Panc1 (cell line): ENCODE measurements at regions not wholly inside any gene's neighbourhood (a gene's known extent, or its start where the extent isn't known, plus 50 kb on each side); places are given as distances from the start of the nearest gene placed in this dataset.

Experiments used
- ATAC-seq: fragments of 200-7000 bp; cut with Tn5 transposase; 2 replicates; pipeline ENCODE4 v1.9.1; 2020; ENCODE audit warnings: mild to moderate bottlenecking, moderate library complexity
- BruUV-seq: library from RNA; stranded (reverse); fragments of 400-500 nt; replicated peaks from 2 replicates; lab custom pipeline; 2021; lab: Mats Ljungman, UMichigan
- CTCF ChIA-PET: fragments of 300-600 bp; sonication (Branson Sonifier 250); formaldehyde crosslinking; loops from one replicate; lab custom pipeline; 2022; ENCODE audit warnings: antibody characterized with exemption; lab: Charles Lee
- POLR2A ChIA-PET: fragments of 300-600 bp; sonication (Branson Sonifier 250); formaldehyde crosslinking; loops from one replicate; lab custom pipeline; 2022; ENCODE audit warnings: antibody characterized with exemption; lab: Charles Lee
- DNase-seq: peaks from one replicate; pipeline ENCODE4 v3.0.0-alpha.2; 2010; ENCODE audit warnings: low read depth, low spot score
- H3K27ac ChIP-seq: 2 replicates; pipeline ENCODE4 v1.5.1; 2011; ENCODE audit warnings: mild to moderate bottlenecking, low read length, inconsistent platforms
- H3K27me3 ChIP-seq: fragments of 200-500 bp; sonication (Bioruptor generic); 2 replicates; pipeline ENCODE4 v1.6.0; 2014; ENCODE audit warnings: low read length, inconsistent platforms; ENCODE audit not compliant: control insufficient read depth, insufficient read depth
- H3K36me3 ChIP-seq: fragments of 200-500 bp; sonication (Bioruptor generic); 2 replicates; pipeline ENCODE4 v1.5.1; 2014; ENCODE audit warnings: inconsistent platforms, mild to moderate bottlenecking, low read length, moderate library complexity; ENCODE audit not compliant: control insufficient read depth, insufficient read depth
- H3K4me1 ChIP-seq: 2 replicates; pipeline ENCODE4 v1.5.1; 2011; ENCODE audit warnings: inconsistent platforms, mild to moderate bottlenecking, low read length, moderate library complexity; ENCODE audit not compliant: control insufficient read depth, insufficient read depth
- H3K4me3 ChIP-seq, 2 experiments: 2 replicates each; pipeline ENCODE4 v1.5.1; 2011 to 2012; ENCODE audit warnings: low read depth in 2 of 2, low read length in 2 of 2, mild to moderate bottlenecking in 2 of 2, inconsistent platforms in 1 of 2, moderate library complexity in 1 of 2
- H3K9me3 ChIP-seq: fragments of 200-500 bp; sonication (Bioruptor generic); 2 replicates; pipeline ENCODE4 v1.5.1; 2014; ENCODE audit warnings: low read depth, mild to moderate bottlenecking, inconsistent platforms, low read length, moderate library complexity; ENCODE audit not compliant: control insufficient read depth, insufficient read depth
- CTCF ChIP-seq: fragments of 450-650 bp; IDR thresholded peaks from 2 replicates; pipeline ENCODE4 v1.5.1; 2017; ENCODE audit warnings: mild to moderate bottlenecking
- POLR2AphosphoS5 ChIP-seq: IDR thresholded peaks from 2 replicates; pipeline ENCODE4 v1.6.1; 2012; ENCODE audit warnings: mild to moderate bottlenecking, low read depth, low read length, moderate library complexity
- REST ChIP-seq, 2 experiments: IDR thresholded peaks; 2 replicates each; pipeline ENCODE4 v1.6.1; 2011 to 2012; ENCODE audit warnings: low read depth in 2 of 2, control low read depth in 1 of 2, low read length in 1 of 2, mild to moderate bottlenecking in 1 of 2, moderate library complexity in 1 of 2; ENCODE audit not compliant: insufficient read depth in 1 of 2
- SIN3A ChIP-seq: IDR thresholded peaks from 2 replicates; pipeline ENCODE4 v1.6.1; 2012; ENCODE audit warnings: low read depth, mild to moderate bottlenecking, low read length, moderate library complexity, borderline replicate concordance; ENCODE audit not compliant: insufficient read depth
- TCF7L2 ChIP-seq: IDR thresholded peaks from 2 replicates; pipeline ENCODE4 v1.6.1; 2011; ENCODE audit warnings: mild to moderate bottlenecking, low read depth, low read length, inconsistent platforms
- in situ Hi-C: cut with HindIII; loops from 2 replicates; pipeline ENCODE4 v1.10.0; 2016; ENCODE audit warnings: low sequenced_read_pairs, low pct_unique_long_range_greater_than_20kb
- intact Hi-C: fragments of 100-400 bp; cut with micrococcal nuclease; formaldehyde crosslinking; loops from one replicate; pipeline ENCODE4 v1.10.0; 2022; ENCODE audit not compliant: unreplicated experiment

- H3K27me3 ChIP-seq = no peaks in the 10 kb centered on the region
- no peaks in the 10 kb centered on the region for H3K4me1 ChIP-seq
- in situ Hi-C loops (no loop called here), intact Hi-C loops (loop anchor here (5.0 kb wide), 1 partner anchor 791 kb away; no protein-coding TSS in a partner anchor)
- H3K4me3 ChIP-seq = no peak overlapping the region
- ChIA-PET CTCF (no interaction called here), POLR2A (no interaction called here)
- no TSS peak for BruUV-seq
- no peaks in the 10 kb centered on the region for H3K9me3 ChIP-seq
- H3K27ac ChIP-seq = no peak overlapping the region
- TF ChIP-seq POLR2AphosphoS5 (no peak), SIN3A (no peak), REST (IDR thresholded peaks at IDR 0.05; ENCODE audit: insufficient read depth in 1 of 2, low read depth in 2 of 2, low read length in 1 of 2) (no peak), CTCF (no peak), TCF7L2 (no peak)
- no peaks in the 10 kb centered on the region for H3K36me3 ChIP-seq
- DNase-seq = no peak
- no peak for ATAC-seq
Observed at GRCh38 chr4:114316789-114317188, 281.8 kb upstream of the UGT8 start.

GRCh38 chr4:114317564-114317963 lies 281.0 kb upstream of the UGT8 start:
- intact Hi-C loops = loop anchor here (5.0 kb wide), 1 partner anchor 790 kb away; no protein-coding TSS in a partner anchor
- ChIA-PET POLR2A (no interaction called here), CTCF (no interaction called here)
- no peak for DNase-seq
- TF ChIP-seq TCF7L2 (no peak), POLR2AphosphoS5 (no peak), CTCF (no peak), SIN3A (no peak), REST (IDR thresholded peaks at IDR 0.05; ENCODE audit: insufficient read depth in 1 of 2, low read depth in 2 of 2, low read length in 1 of 2) (no peak)
- in situ Hi-C loops = no loop called here
- Histone ChIP-seq H3K27ac (no peak overlapping the region), H3K4me3 (no peak overlapping the region), H3K4me1 (no peaks in the 10 kb centered on the region), H3K27me3 (no peaks in the 10 kb centered on the region), H3K36me3 (no peaks in the 10 kb centered on the region), H3K9me3 (no peaks in the 10 kb centered on the region)
- no peak for ATAC-seq
- no TSS peak for BruUV-seq
